Stimulated activated CD4-positive, alpha-beta T cell treated with anti-CD3 and anti-CD28 coated beads, Interleukin-2, amount 100 ng/mL, for 48 hours (primary cell): ENCODE measurements at regions not wholly inside any gene's neighbourhood (a gene's known extent, or its start where the extent isn't known, plus 50 kb on each side); places are given as distances from the start of the nearest gene placed in this dataset.

ENCODE experiments used
- DNase-seq, 2 donors: peaks; one replicate each; pipeline ENCODE4 v3.0.0-alpha.2; 2020

DNA sequence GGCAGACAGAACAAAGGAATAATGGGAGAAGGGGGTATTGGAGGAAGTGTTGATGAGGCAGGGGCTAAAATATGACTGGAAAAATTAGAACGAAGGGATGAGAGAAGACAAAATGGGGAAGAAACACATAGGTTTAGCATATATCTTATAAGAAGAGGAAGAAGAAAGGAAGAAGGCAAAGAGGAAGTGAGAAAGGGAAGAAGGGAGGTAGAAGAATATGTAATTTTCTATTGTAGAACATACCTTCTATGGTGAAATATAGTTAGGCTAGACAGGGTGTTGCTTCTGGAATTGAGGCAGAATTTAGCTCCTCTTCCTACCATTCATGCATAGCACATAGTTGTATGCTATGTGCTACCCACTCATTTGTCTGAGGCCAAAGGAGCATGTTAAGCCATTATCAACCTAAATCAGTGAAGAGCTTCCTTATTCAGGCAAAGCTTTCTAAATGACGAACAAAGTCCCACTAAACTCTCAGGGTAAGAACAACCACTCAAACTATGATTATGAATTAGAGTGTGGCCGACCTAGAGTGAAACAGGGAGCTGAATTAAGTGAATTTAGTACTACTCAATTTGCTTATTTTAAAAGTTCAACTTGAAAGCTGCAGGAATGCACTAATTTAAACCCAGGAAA lies 180.9 kb upstream of the GALNT5 start:
- DNase-seq, result no peak

DNA sequence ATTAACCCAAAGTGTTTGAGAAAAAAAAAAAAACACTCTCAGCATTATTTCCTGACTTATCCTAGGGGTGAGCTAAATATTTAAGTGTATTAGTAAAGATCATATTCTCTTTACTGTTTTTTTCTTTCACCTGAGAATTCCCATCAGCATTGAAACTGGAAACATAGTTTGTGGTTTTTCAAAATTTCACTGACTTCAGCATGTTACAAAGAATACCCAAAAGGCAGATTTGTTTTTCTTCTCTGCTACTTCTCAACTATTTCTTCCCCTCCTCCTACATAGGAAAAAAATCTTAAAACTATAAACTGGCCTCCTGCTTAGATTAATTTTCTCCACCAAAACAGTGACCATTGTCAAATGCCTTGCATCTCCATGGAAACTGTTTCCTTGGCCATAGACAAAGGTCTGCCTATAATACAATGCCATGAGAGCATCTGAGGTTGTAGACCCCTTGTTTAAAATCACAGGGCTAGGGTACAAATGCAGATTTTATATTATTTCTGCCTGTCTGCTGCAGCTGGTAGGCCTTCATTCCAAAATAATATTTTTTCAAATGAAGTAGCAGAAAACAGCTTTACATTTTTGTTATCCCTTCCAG lies 179.7 kb upstream of the GALNT5 start:
- no peak for DNase-seq

DNA sequence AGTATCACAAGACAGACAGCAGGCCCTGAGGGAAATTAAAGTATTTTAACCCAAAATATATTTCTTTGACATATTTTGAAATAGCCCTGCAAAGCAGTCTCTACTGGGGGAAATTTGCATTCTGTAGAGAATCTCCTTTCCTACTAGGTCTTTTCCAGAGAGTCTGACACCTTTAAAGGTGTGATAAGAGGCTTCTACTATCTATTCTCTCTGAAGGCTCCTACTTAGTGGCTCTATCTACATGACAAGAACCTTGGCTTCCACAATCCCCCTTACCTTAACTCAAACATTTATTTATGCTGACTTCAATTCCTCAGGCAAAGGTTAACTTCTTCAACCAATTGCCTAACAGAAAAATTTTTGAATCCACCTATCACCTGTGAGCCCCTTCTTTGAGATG lies 174.6 kb upstream of the GALNT5 start:
- DNase-seq, result no peak

DNA sequence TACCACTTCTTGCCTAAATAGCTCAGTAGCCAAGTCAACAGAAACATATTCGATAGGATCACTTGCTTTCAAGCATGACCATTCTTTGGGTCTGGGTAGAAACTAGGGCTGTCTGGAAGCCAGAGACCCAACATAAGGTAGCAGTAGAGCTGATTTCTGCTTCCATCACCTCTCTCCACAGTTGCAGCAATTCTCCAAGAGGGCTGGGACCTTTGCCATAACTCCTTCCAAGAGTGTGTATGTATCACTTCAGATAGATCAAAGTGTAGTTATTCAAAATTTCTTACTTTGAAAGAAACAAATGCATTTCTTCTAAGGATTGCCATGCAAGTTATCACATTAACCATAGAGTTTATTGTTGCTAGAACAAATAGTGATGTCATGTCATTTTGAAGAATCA lies 172.0 kb upstream of the GALNT5 start:
- no peak for DNase-seq

DNA sequence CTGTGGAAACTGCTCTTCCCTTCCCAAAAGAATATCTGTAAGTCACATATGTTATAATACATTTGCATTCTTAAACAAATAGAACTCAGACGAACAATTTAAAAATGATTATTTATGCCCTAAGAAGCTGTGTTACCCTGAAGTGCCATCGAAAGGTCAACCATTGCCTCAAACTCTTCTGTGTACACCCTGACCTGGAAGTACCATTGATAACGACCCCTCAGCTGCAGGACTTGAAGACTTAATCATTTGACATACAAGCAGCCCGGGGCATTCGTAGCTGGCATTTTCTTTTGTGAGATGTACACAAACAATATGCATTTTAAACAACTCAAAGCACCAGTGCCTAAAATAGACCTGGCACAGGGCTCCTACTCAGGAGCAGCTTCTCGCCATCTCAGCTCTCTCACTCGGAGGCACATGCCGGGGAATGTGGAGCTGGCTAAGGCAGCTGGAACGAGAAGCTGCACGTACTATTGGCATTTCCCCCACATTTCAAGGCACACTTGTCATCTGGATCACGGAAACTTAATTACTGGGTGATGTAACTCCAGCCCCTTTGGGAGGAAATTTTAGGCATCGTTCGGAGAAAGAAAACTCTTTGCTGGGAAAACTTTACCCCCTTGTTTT lies 170.0 kb upstream of the GALNT5 start:
- no peak for DNase-seq

DNA sequence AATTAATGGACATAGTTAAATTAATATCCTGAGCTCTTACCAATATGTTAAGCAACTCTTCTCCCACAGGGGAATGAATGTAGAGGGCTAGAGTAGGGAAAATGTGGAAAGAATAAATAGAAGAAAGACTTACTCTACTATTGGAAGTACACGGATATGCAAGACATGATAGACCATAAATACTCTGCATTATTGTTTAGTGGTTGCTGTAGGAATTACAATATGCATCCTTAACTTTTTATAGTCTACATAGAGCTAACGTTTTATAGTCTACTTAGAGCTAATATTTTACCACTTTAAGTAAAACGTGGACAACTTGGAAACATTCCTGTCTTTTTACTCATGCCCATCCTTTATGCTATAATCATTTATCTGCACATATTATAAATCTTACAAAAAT lies 163.8 kb upstream of the GALNT5 start:
- DNase-seq, result no peak

DNA sequence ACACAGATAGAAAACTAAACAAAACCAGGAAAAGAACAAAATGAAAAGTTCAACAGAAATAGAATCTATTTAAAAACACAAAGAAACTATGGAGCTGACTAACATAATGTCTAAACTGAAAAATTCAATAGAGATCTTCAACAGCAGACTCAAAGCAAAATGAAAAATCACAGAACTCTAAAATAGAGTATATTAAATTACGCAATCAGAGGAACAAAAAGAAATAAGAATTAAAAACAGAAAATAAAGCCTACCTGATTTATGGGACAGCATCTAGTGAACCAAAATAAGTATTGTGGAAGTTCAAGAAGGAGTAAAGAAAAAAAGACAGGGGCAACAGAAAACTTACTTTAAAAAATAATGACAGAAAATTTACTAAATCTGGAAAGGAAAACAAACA lies 152.1 kb upstream of the GALNT5 start:
- DNase-seq, result no peak

DNA sequence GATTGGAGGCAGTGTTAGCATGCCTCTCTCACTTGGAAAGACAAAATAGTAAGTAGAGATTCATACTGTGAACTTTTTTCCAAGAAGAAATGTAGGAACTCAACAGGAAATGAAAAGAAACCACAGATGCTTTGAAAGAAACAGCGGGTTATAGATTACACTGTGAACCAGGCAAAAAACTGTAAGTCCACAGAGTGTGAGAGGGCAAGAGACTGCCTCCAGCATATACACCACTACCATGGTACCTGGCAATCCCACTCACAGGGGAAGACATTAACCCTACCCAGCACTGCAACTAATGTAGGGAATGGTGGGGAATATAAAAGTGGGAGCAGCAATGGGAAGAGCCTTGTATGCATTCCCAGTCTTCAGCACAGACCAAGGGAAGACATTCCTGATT lies 150.6 kb upstream of the GALNT5 start:
- no peak for DNase-seq

DNA sequence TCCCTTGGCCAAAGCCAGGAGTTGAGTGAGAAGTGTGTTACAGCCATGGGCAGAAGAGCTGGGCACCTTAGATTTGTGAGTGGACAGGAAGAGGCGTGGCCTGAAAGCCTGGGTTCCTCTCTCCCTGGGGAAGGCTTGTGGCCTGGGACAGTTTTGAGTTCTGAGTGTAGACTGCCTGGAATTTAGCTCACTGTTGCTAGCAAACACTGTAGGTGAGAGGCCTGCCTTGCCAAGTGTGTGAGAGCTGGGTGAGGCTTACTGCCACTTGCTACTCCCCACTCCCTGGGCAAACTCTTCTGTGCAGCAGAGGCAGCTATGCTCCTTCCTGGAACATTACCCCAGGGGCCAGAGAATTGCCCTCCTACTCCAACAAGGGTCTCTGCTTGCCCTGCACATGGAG lies 150.0 kb upstream of the GALNT5 start:
- no peak for DNase-seq

DNA sequence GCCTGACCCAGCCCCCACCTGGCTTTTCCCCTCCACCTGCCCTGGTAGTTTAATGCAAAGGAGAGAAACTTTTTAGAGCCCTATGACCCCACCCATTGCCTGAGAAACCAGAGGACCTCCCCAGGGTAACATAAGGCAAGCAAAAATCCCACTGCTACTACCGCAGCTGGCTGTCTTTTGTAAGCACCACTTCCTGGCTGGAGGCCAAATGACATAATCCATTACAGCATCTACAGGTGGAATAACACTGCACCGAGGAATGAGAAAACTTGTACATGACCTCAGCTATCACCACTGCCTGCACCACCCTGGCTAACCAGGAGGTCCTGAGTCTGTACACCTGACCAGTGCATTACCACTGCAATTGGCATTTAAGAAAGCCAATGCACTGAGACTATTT lies 149.6 kb upstream of the GALNT5 start:
- no peak for DNase-seq

DNA sequence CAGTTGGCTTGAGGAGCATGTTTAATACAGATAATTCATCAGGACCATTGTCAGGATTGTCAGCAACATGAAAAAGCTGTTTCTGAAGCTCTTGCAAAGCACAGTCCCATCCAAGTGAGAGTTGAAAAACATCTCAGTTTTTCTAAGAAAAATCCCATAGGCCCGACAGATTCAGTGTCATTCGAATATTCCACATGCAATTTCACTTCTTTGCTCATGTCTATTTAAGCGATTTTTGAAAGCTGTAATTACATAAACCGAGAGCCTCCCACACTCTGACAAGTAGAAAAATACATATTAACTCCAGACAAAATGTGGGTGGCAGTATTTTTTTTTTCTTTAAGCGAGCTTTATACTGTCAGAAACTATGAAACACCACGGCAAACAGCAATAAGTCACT lies 134.7 kb upstream of the GALNT5 start:
- no peak for DNase-seq

DNA sequence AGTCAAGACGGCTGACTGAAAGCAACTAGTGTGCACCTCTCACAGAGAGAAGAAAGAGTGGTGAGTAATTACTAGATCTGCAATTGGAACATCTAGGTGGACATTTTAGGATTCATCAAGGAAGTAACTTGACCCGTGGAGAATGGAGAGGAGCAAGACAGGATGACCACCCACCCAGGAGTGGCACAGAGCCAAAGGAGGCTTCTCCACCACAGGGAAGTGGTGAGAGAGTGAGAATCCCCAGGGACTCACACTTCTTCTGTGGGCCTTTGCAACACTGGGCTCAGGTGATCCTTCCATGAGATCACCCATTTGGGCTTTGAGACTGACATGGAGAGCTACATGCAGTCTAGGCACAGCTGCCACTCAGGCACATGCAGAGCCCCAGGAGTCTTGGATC lies 132.8 kb upstream of the GALNT5 start:
- no peak for DNase-seq

DNA sequence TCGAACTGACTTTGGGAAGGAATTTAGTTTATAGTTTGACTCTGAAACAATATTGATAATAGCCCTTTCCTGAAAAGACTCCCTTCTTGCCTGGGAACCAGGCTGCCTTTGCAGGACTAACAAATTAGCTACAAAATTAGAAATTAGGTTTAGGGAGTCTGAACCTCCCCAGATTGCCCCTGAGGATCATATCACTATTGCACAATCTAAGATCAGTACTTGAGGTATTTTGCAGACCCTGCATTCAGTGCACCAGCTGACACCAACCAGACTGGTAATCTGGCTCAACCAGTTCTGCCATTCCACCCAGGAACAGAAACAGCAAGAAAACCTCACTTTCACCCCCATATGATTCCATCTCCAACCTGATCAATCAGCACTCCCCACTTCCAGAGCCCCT lies 131.8 kb upstream of the GALNT5 start:
- DNase-seq, result no peak

DNA sequence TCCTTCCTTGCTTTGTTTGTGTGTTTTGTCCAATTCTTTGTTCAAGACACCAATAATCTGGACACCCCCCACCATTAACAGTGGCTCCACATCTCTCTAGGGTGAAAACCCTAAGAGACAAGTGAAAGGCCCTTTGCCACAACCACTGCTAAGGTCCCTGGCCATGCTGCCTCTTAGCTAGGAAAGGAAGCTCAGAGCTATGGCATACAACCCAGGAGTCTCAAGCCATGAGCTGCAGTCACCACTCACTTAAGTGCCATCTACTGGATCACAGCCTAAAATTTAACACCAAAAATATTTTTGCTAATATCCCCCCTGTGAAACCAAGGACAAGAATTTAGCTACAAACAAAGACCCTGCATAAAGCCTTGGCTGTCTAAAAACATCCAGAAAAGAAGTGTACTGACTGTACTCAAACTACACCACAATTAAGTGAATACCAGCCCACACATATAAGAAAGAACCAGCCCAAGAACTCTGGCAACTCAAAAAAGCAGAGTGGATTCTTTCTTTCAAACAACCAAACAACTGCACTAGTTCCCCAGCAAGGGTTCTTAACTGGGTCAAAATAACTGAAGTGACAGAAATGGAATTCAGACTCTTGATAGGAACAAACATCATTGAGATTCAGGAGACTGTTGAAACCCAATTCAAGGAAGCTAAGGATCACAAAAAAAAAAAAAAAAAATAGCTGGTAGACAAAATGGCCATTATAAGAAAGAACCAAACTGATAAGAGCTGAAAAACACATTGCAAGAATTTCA lies 130.1 kb upstream of the GALNT5 start:
- DNase-seq, result no peak

DNA sequence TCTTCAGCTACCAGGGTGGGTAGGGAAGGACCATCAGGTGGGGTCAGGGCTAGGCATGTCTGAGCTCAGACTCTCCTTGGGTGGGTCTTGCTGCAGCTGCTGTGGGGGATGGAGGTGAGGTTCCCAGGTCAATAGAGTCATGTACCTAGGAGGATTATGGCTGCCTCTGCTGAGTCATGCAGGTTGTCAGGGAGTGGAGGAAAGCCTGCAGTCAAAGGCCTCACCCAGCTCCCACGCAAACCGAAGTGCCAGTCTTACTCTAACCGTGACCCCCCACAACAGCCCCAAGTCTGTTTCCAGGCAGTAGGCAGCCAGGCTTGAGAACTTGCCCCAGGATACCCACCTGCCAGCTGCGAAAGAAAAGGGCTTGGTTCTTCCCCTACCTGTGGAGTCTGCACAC lies 113.6 kb upstream of the GALNT5 start:
- DNase-seq, result no peak

DNA sequence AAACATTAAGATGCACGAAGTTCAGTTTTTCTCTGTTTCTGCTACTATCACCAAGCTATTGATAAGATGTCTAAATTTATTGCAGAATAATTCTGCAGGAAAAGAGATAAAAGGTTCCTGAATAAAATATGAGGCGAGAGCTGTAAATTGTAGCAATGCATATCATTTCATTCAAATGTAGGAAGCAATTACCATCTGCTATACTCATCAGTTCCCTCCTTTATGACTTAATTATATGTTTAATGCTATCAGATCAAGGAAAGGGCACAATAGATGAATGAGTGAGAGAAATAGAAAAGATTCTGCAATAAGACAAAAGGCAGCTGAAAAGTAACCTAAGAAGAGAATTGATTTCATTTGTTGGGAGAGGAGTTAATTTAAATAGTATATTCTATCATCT lies 108.2 kb upstream of the GALNT5 start:
- no peak for DNase-seq

DNA sequence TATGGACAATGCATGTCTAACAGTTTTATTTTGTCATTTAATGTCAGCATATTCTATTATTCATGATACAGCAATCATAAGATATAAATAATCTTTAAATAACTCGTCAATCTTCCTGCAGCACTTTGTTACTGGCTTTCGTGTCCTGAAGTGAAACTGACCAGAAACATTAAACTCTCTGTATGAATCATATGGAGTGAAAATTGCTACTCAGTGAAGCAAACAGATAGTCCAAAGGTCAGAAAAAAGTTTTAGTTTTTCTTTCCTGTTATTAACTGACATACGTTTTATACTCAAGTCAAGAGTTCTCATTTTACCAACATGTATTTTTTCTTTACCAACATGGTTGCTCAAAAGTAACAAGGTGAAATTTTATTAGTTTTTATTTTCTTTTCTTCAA lies 106.8 kb upstream of the GALNT5 start:
- DNase-seq, result no peak

DNA sequence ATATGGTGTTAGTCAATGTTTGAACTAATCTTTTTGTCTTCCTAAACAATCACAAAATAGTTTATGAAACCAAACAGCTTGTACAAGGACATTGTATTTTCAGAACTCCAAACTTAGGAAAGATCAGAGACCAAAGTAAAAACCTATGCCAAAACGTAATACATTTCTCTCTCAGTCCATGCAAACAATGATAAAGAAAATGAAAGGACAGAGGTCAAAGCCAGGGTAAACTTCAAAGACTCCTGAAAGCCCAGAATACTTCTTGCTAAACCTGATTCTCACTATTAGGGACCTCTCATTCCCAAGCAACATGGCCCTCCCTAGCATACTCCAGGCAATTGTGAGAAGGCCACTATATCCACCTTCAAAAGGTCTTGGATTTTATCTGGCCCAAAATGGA lies 105.1 kb upstream of the GALNT5 start:
- DNase-seq, result no peak

DNA sequence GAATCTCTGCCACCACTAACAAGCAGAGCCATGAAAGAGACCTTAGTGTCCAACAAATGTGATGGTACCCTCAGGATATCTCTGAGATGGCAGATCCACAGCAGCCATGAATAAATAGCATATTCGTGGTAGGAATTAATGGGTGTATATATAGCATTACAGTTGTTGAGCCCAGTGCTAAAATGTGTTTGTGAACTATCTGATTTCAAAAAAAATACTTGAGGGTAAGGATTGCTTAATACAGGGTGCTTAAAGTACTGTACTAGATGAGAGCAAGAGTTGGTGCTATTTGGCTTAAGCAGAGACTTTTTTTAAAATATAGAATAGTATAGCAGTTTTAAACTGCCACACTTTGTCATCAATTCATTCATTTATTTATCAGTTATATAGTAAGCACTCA lies 101.5 kb upstream of the GALNT5 start:
- no peak for DNase-seq

DNA sequence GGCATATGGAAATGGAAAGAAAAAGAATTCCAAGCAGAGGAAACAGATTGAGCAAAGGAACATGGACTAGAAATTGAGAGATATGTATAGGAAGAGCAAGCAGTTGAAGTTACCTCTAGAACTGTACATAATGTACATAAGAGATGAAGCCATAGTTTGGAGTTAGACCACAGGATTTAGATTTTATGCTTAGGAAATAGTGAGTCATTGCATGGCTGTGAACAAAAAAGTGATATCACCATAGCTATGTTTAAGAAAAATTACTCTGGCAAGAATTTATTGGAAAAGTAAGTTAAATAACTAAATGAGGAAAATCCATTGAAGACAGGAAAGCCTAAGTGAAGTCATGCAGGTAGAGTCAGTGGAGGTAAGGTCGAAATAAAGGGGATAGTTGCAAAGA lies 99.4 kb upstream of the GALNT5 start:
- DNase-seq, result no peak

DNA sequence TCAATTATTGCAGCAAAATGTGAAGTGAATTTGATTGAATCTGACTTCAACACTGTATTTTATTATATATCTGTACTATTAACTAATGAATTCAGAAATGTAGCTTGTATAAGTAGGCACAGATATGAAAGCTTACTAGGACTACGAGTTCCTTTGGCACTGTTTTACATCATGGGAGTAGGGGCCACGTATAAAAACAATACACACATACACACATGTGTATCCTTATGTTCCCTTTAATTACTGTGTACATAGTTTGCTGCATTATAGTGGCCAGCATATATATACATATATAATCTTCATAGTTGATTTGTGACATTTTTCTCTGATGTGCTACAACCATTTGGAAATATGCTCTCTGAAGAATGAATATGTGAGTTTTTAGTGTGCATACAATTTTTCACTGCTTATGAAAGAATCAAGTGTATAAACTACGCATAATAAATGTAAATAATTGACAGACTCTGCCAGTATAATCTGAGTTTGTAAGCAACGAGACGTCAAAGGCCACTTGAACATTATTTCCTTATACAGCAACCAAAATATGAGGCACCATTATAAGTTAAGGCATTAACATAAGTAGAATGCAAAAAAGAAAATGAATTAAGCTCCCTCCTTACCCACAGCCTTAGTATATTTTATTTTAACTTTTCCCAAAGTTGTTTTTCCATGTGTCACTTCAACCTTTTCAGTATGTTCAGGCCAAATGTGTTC lies 98.1 kb upstream of the GALNT5 start:
- no peak for DNase-seq

DNA sequence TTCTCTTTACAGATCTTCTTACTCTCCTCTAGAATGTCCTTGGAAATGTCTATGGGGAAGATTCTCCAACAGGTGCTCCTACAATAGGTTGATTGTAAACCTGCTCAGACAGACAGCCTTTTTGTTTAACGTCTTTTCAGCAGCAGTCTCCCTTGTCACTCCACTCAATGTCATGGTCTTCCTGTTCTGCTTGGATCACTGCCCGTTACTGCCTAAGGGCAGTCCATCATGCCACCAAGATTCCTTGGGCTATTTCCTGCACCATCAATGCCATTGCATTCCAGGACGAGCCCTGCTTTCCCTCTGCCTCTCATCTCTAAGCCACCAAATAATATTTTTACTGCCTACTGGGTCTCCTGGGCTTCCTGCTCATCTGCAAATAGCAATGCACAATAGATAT lies 97.4 kb upstream of the GALNT5 start:
- DNase-seq, result no peak

DNA sequence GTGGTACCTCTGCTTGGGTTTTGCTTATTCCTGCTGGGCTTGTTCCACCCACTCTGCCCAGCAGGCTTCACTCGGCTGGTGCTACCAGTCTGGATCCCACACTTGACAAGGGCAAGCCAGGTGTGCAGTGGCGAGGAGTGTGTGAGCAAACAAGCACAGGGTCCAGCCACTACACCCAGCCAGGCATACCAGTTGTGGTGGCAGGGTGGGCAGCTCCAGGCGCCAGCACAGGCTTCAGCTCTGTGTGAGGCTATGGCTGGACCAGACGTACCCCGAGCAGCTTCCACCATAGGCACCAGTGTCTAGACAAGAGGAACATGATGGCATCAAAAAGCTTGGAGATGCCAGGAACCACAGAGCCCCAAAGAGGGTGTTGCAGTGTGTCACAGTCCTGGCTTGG lies 93.1 kb upstream of the GALNT5 start:
- no peak for DNase-seq

DNA sequence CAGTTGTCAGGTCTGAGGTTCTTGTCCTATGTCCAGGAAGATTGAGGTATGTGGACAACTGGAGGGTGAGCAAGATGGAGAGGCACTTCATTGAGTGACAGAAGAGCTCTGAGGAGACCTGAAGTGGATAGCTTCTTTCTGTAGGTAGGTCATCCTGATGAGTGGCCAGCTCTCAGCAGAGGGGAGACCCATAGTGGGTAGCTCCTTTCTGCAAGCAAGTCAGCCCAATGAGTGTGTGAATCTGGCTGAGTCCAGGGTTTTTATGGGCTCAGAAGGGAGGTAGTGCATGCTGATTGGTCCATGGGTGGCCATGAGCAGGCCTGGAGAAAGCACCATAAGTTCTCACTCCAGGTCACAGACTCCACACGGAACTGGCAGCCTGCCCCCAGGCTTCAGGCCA lies 92.6 kb upstream of the GALNT5 start:
- no peak for DNase-seq
